IMR-90 (cell line): ENCODE measurements at regions not wholly inside any gene's neighbourhood (a gene's known extent, or its start where the extent isn't known, plus 50 kb on each side); places are given as distances from the start of the nearest gene placed in this dataset.

Source experiments
- ATAC-seq: fragments of 200-7000 bp; cut with Tn5 transposase; 2 replicates; pipeline ENCODE4 v1.9.1; 2020; ENCODE audit warnings: low read depth, mild to moderate bottlenecking, moderate library complexity
- BruUV-seq: library from RNA; stranded (reverse); fragments of 400-500 nt; replicated peaks from 2 replicates; lab custom pipeline; 2021; lab: Mats Ljungman, UMichigan
- CTCF ChIA-PET: fragments of 300-600 bp; formaldehyde crosslinking; extraction: SDS; loops from one replicate; lab custom pipeline; 2021; ENCODE audit warnings: antibody characterized with exemption; lab: Yijun Ruan, JAX
- POLR2A ChIA-PET: fragments of 300-600 bp; sonication (Branson Sonifier 250); formaldehyde crosslinking; loops from one replicate; lab custom pipeline; 2022; ENCODE audit warnings: antibody characterized with exemption; ENCODE audit not compliant: unreplicated experiment; lab: Charles Lee
- DNase-seq: peaks from one replicate; pipeline ENCODE4 v3.0.0; 2013
- H2AFZ ChIP-seq: replicated peaks from 2 replicates; pipeline ENCODE3; 2013; ENCODE audit warnings: low read length, mild to moderate bottlenecking; ENCODE audit not compliant: poor library complexity
- H2AK5ac ChIP-seq: 2 replicates; pipeline ENCODE4 v1.6.1; 2013; ENCODE audit warnings: low read depth, low read length, inconsistent platforms
- H2AK9ac ChIP-seq: replicated peaks from 2 replicates; pipeline ENCODE3; 2013; ENCODE audit warnings: mild to moderate bottlenecking, low read depth, low read length, moderate library complexity; ENCODE audit not compliant: poor library complexity
- H2BK120ac ChIP-seq: 2 replicates; pipeline ENCODE4 v1.6.1; 2013; ENCODE audit warnings: low read depth, low read length, inconsistent platforms
- H2BK15ac ChIP-seq: 3 replicates; pipeline ENCODE4 v1.6.1; 2013; ENCODE audit warnings: low read depth, low read length, inconsistent platforms
- H2BK20ac ChIP-seq: 2 replicates; pipeline ENCODE4 v1.6.1; 2013; ENCODE audit warnings: low read depth, mild to moderate bottlenecking, inconsistent platforms, low read length, moderate library complexity
- H2BK5ac ChIP-seq: 2 replicates; pipeline ENCODE4 v1.6.1; 2013; ENCODE audit warnings: mild to moderate bottlenecking, low read depth, low read length, inconsistent platforms; ENCODE audit not compliant: poor library complexity, severe bottlenecking
- H3K14ac ChIP-seq: replicated peaks from 2 replicates; pipeline ENCODE4 v1.6.1; 2013; ENCODE audit warnings: low read depth, low read length, inconsistent platforms
- H3K18ac ChIP-seq: 2 replicates; pipeline ENCODE4 v1.6.1; 2013; ENCODE audit warnings: low read depth, low read length, control low read depth
- H3K23ac ChIP-seq: 2 replicates; pipeline ENCODE4 v1.6.1; 2013; ENCODE audit warnings: low read depth, low read length, inconsistent platforms
- H3K27ac ChIP-seq: 2 replicates; pipeline ENCODE4 v1.5.1; 2013; ENCODE audit warnings: mild to moderate bottlenecking, control low read depth, low read length; ENCODE audit not compliant: insufficient read depth
- H3K27me3 ChIP-seq: 2 replicates; pipeline ENCODE4 v1.6.1; 2013; ENCODE audit warnings: low read length; ENCODE audit not compliant: control insufficient read depth, insufficient read depth
- H3K36me3 ChIP-seq: 2 replicates; pipeline ENCODE4 v1.6.1; 2013; ENCODE audit warnings: low read length, mixed read lengths; ENCODE audit not compliant: control insufficient read depth, insufficient read depth
- H3K4ac ChIP-seq: 2 replicates; pipeline ENCODE4 v1.6.1; 2013; ENCODE audit warnings: low read depth, low read length, inconsistent platforms
- H3K4me1 ChIP-seq: 2 replicates; pipeline ENCODE4 v1.6.1; 2013; ENCODE audit warnings: low read length, mixed read lengths; ENCODE audit not compliant: control insufficient read depth, insufficient read depth
- H3K4me2 ChIP-seq: 2 replicates; pipeline ENCODE4 v1.6.1; 2013; ENCODE audit warnings: low read depth, mild to moderate bottlenecking, control low read depth, low read length, moderate library complexity
- H3K4me3 ChIP-seq: 2 replicates; pipeline ENCODE4 v1.5.1; 2013; ENCODE audit warnings: low read depth, mild to moderate bottlenecking, control low read depth, low read length, moderate library complexity; ENCODE audit not compliant: insufficient read depth
- H3K56ac ChIP-seq: 2 replicates; pipeline ENCODE4 v1.6.1; 2013; ENCODE audit warnings: low read length, inconsistent platforms; ENCODE audit not compliant: insufficient read depth; ENCODE audit errors: extremely low read depth
- H3K79me1 ChIP-seq, 2 experiments: 2 replicates each; pipeline ENCODE4 v1.6.1; 2013; ENCODE audit warnings: low read length in 2 of 2, inconsistent platforms in 1 of 2, low read depth in 1 of 2
- H3K9ac ChIP-seq: 2 replicates; pipeline ENCODE4 v1.6.1; 2013; ENCODE audit warnings: low read depth, low read length, control low read depth
- H3K9me1 ChIP-seq: 2 replicates; pipeline ENCODE4 v1.6.1; 2013; ENCODE audit warnings: low read length, inconsistent platforms; ENCODE audit not compliant: insufficient read depth
- H3K9me3 ChIP-seq: 2 replicates; pipeline ENCODE4 v1.6.1; 2013; ENCODE audit warnings: low read length; ENCODE audit not compliant: control insufficient read depth, insufficient read depth
- H4K20me1 ChIP-seq: 2 replicates; pipeline ENCODE4 v1.6.1; 2013; ENCODE audit warnings: low read length, inconsistent platforms; ENCODE audit not compliant: insufficient read depth
- H4K5ac ChIP-seq: 2 replicates; pipeline ENCODE4 v1.6.1; 2013; ENCODE audit warnings: mild to moderate bottlenecking, low read depth, low read length, control low read depth
- H4K8ac ChIP-seq, 2 experiments: 2 replicates each; pipeline ENCODE4 v1.6.1; 2013; ENCODE audit warnings: low read depth in 2 of 2, low read length in 2 of 2, control low read depth in 1 of 2, inconsistent platforms in 1 of 2
- H4K91ac ChIP-seq: 2 replicates; pipeline ENCODE4 v1.6.1; 2013; ENCODE audit warnings: low read depth, low read length, inconsistent platforms; ENCODE audit not compliant: insufficient read depth
- CEBPB ChIP-seq: IDR thresholded peaks from 2 replicates; pipeline ENCODE4 v1.6.1; 2012; ENCODE audit warnings: low read depth, low read length, improper control_type of control experiment
- CHD1 ChIP-seq: IDR thresholded peaks from 2 replicates; pipeline ENCODE4 v1.6.1; 2012; ENCODE audit warnings: low read depth, low read length, improper control_type of control experiment
- FOS ChIP-seq: fragments of 150-350 bp; IDR thresholded peaks from 2 replicates; pipeline ENCODE4 v1.6.1; 2016; ENCODE audit warnings: low read depth, low read length
- MAFK ChIP-seq: IDR thresholded peaks from 2 replicates; pipeline ENCODE4 v1.6.1; 2012; ENCODE audit warnings: low read depth, low read length, improper control_type of control experiment
- MAZ ChIP-seq: IDR thresholded peaks from 2 replicates; pipeline ENCODE4 v1.6.1; 2012; ENCODE audit warnings: low read depth, mild to moderate bottlenecking, low read length, improper control_type of control experiment, moderate library complexity, borderline replicate concordance
- MXI1 ChIP-seq: IDR thresholded peaks from 2 replicates; pipeline ENCODE4 v1.6.1; 2012; ENCODE audit warnings: low read depth, mild to moderate bottlenecking, low read length, moderate library complexity, borderline replicate concordance
- NFE2L2 ChIP-seq: fragments of 150-350 bp; IDR thresholded peaks from 2 replicates; pipeline ENCODE4 v1.6.1; 2016; ENCODE audit warnings: low read depth, mild to moderate bottlenecking, low read length
- RCOR1 ChIP-seq: IDR thresholded peaks from 2 replicates; pipeline ENCODE4 v1.6.1; 2012; ENCODE audit warnings: mild to moderate bottlenecking, low read length, improper control_type of control experiment; ENCODE audit not compliant: insufficient replicate concordance
- SMC3 ChIP-seq: fragments of 150-350 bp; IDR thresholded peaks from 2 replicates; pipeline ENCODE4 v1.6.1; 2016; ENCODE audit warnings: low read depth, mild to moderate bottlenecking, antibody characterized with exemption, low read length, moderate library complexity
- WGBS, 2 experiments: methylation state at CpG; one replicate each; pipeline versions ENCODE4 v1.1.5 to v1.1.7; 2013; ENCODE audit warnings: missing lambda C conversion rate in 2 of 2; ENCODE audit not compliant: insufficient read length in 1 of 2; ENCODE audit errors: extremely low coverage in 2 of 2; 5-methylcytosine and 5-hydroxymethylcytosine counted together
- dilution Hi-C: fragments of 300-500 bp; cut with HindIII; formaldehyde crosslinking; loops from one replicate; pipeline ENCODE4 v1.14.3; 2018; ENCODE audit warnings: low sequenced_read_pairs; ENCODE audit not compliant: unreplicated experiment
- in situ Hi-C: fragments of 300-500 bp; cut with MboI; formaldehyde crosslinking; loops from 3 replicates; pipeline ENCODE4 v1.14.3; 2019; ENCODE audit warnings: low sequenced_read_pairs, inconsistent platforms, mixed read lengths
- intact Hi-C: fragments of 100-400 bp; cut with micrococcal nuclease; formaldehyde crosslinking; loops from 2 replicates; pipeline ENCODE4 v1.10.0; 2022
- TF ChIP-seq, protein P1 (sequence below): fragments of 150-350 bp; IDR thresholded peaks from 2 replicates; pipeline ENCODE4 v1.6.1; 2017; ENCODE audit warnings: mild to moderate bottlenecking, antibody characterized with exemption, low read length, low read depth
- TF ChIP-seq, protein P2 (sequence below): fragments of 150-350 bp; IDR thresholded peaks from 2 replicates; pipeline ENCODE4 v1.6.1; 2016; ENCODE audit warnings: low read depth, mild to moderate bottlenecking, low read length, moderate library complexity, borderline replicate concordance
- TF ChIP-seq, protein P3 (sequence below): conservative IDR thresholded peaks from 2 replicates; pipeline ENCODE4 v1.5.1; 2012; ENCODE audit warnings: mild to moderate bottlenecking, low read depth, low read length, improper control_type of control experiment

DNA sequence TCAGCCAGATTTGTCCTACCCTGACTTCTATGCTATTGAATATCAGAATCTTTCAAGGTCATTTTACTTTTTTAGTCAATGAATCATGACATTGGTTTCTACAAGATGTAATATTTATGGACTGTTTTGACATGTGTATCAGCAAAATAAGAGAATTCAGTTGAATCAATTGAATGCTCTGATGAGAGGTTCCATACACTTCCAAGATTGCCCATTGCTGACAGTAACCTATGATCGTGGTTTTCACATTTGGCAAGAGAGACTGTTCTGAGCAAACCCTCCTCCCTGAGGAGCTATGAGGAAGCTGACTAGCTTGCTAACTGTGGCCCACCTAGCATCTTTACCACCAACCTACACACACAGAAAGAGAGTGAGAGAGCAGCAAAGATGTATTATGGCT is 56.7 kb upstream of the FST start:
- intact Hi-C loops: no loop called here

More for the DNA sequence above, 56.7 kb upstream of the FST start:
- H2BK15ac ChIP-seq: peak overlapping the region; percentile 88
- no peak overlapping the region for H2AFZ ChIP-seq
- H3K14ac ChIP-seq: peak overlapping the region; percentile 76
- peak overlapping the region; percentile 89 for H3K4ac ChIP-seq
- H3K9me3 ChIP-seq: no peaks in the 10 kb centered on the region
- no peak for TF ChIP-seq CEBPB
- TF ChIP-seq SMC3: no peak
- TF ChIP-seq, protein P1, sequence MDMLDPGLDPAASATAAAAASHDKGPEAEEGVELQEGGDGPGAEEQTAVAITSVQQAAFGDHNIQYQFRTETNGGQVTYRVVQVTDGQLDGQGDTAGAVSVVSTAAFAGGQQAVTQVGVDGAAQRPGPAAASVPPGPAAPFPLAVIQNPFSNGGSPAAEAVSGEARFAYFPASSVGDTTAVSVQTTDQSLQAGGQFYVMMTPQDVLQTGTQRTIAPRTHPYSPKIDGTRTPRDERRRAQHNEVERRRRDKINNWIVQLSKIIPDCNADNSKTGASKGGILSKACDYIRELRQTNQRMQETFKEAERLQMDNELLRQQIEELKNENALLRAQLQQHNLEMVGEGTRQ: no peak
- TF ChIP-seq, protein P2, sequence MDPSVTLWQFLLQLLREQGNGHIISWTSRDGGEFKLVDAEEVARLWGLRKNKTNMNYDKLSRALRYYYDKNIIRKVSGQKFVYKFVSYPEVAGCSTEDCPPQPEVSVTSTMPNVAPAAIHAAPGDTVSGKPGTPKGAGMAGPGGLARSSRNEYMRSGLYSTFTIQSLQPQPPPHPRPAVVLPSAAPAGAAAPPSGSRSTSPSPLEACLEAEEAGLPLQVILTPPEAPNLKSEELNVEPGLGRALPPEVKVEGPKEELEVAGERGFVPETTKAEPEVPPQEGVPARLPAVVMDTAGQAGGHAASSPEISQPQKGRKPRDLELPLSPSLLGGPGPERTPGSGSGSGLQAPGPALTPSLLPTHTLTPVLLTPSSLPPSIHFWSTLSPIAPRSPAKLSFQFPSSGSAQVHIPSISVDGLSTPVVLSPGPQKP: no peak
- TF ChIP-seq NFE2L2: no peak
- TF ChIP-seq, protein P3, sequence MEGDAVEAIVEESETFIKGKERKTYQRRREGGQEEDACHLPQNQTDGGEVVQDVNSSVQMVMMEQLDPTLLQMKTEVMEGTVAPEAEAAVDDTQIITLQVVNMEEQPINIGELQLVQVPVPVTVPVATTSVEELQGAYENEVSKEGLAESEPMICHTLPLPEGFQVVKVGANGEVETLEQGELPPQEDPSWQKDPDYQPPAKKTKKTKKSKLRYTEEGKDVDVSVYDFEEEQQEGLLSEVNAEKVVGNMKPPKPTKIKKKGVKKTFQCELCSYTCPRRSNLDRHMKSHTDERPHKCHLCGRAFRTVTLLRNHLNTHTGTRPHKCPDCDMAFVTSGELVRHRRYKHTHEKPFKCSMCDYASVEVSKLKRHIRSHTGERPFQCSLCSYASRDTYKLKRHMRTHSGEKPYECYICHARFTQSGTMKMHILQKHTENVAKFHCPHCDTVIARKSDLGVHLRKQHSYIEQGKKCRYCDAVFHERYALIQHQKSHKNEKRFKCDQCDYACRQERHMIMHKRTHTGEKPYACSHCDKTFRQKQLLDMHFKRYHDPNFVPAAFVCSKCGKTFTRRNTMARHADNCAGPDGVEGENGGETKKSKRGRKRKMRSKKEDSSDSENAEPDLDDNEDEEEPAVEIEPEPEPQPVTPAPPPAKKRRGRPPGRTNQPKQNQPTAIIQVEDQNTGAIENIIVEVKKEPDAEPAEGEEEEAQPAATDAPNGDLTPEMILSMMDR: no peak
- TF ChIP-seq MAFK: no peak
- no peak for TF ChIP-seq RCOR1
- no peak for TF ChIP-seq FOS
- TF ChIP-seq CHD1: no peak
- no peak for TF ChIP-seq MAZ
- no peak for TF ChIP-seq MXI1
- no peak overlapping the region for H3K9ac ChIP-seq
- ChIA-PET POLR2A (no interaction called here), CTCF (no interaction called here)
- no TSS peak for BruUV-seq
- H4K91ac ChIP-seq: peak overlapping the region; percentile 87
- in situ Hi-C loops (no loop called here), dilution Hi-C loops (no loop called here)
- H3K4me3 ChIP-seq: no peak overlapping the region
- H2AK5ac ChIP-seq: peak overlapping the region; percentile 81
- peak overlapping the region; percentile 94 for H2BK120ac ChIP-seq
- H3K9me1 ChIP-seq: peaks cover 15% of the 10 kb centered on the region
- H2BK20ac ChIP-seq: peak overlapping the region; percentile 87
- no peak overlapping the region for H3K4me2 ChIP-seq
- H3K18ac ChIP-seq: peak overlapping the region; percentile 83
- H3K56ac ChIP-seq: no peak overlapping the region
- H4K8ac ChIP-seq: peak overlapping the region; percentile 62 to 87
- peak overlapping the region; percentile 86 for H2BK5ac ChIP-seq
- H3K27me3 ChIP-seq: no peaks in the 10 kb centered on the region
- peaks cover 3 to 13% of the 10 kb centered on the region in 2 experiments; a peak in 1 of 4 replicates for H3K79me1 ChIP-seq
- no peaks in the 10 kb centered on the region for H3K36me3 ChIP-seq
- H4K20me1 ChIP-seq: no peaks in the 10 kb centered on the region
- WGBS, 2 experiments: no CpG with 5 or more reads among the region's 1 CpG
- ATAC-seq (no peak), DNase-seq (peak; percentile 75)
- 0 out of 2 replicates have a peak overlapping the region, but pooled peaks have one; percentile 0 for H3K27ac ChIP-seq
- peak overlapping the region; percentile 28 for H4K5ac ChIP-seq
- H3K4me1 ChIP-seq: peaks cover 23% of the 10 kb centered on the region
- no peak overlapping the region for H2AK9ac ChIP-seq
- peak overlapping the region; percentile 10; the same call in 1 of the 2 replicates for H3K23ac ChIP-seq
